ENCODE measurements at regions not wholly inside any gene's neighbourhood (a gene's known extent, or its start where the extent isn't known, plus 50 kb on each side); places are given as distances from the start of the nearest gene placed in this dataset.

DNA sequence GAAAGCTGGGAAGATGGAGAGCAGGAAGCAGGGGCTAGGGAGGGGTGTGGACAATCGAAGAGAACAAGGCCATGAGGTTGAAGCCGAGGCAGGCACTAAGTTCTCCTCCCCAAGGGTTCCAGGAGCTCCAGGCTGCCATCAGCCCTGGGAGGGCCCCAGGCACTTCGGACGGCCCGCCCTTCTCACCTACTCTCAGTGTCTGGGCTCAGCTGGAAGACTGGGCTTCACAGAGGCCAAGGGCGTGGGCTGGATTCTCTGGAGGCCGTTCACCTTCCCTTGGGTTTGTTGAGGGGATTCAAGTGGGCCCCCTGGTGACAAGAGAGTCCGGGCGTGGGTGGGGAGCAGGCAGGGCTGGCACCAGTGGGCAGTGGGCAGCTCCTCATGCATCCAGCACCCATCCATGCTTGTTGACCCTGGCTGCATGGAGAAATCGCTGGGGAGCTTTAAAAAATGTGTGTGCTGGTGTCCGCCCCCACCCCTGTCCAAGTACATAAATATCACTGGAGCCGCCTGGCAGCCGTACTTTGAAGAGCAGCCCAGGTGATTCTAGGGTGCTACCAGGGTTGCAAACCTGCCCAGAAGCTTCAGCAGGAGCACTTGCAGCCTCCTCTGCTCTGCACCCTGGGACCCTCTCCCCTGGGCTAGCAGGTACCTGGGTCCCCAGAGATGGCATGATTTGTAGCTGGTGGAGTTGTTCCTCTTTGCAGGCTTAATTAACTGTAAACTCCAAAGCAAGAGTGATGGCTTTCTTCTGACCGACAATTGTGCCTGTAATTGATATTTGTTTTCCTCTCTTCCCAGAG, 74.3 kb downstream of the RTL6 start:
- no peak for DNase-seq

- no peak for DNase-seq
These were observed 75.2 kb downstream of the RTL6 start for GRCh38 chr22:44422746-44423380.

DNA sequence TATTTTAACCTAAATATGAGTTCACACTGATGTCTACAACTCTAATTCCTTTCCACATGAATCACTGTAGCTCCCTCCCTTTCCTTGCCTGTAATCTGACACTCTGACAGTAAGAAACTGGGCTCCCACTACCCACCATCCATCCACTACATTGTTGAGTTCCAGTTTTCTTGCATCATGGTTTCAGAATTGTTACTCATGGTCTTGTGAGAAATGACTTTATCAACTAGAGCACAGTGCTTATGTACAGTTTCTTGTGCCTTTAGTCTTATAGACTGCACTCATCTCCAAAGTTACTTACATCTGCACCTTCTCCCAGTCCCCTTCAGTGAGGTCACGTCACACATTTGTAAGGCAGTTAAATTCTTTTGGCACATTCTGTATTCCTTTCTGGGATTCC, 78.6 kb downstream of the RTL6 start:
- DNase-seq: no peak

- no peak for DNase-seq
These were observed 84.8 kb downstream of the RTL6 start for GRCh38 chr22:44413211-44413610.

DNA sequence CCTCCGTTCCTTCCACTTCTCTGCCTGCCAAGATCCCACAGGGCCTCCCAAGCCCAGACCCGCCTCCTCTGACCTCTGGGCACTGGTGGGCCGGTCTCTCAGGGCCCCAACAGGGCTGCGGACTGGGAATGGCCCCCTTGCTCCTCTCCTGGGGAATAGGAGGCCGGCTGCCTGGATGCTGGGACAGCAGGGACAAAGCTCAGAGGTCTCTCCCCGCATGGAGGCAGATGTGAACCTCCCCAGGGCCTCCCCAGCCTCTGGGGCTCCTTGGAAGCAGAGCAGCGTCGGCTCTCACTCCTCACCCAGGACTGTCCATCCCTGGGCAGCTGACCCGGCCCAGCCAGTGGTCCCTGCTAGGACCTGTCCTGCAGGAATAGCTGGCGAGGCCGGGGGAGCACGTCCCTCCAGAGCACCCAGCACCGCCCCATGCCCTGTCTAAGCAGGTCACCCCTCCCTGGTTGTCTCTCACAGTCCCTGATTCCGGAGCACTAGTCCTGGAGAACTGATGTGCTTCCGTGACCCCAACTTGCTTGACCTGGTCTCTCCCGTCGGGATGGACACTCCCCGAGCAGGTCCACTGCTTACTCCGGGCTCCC, 85.8 kb downstream of the RTL6 start:
- DNase-seq: no peak

GRCh38 chr22:44411226-44412135, 86.6 kb downstream of the RTL6 start:
- no peak for DNase-seq

DNA sequence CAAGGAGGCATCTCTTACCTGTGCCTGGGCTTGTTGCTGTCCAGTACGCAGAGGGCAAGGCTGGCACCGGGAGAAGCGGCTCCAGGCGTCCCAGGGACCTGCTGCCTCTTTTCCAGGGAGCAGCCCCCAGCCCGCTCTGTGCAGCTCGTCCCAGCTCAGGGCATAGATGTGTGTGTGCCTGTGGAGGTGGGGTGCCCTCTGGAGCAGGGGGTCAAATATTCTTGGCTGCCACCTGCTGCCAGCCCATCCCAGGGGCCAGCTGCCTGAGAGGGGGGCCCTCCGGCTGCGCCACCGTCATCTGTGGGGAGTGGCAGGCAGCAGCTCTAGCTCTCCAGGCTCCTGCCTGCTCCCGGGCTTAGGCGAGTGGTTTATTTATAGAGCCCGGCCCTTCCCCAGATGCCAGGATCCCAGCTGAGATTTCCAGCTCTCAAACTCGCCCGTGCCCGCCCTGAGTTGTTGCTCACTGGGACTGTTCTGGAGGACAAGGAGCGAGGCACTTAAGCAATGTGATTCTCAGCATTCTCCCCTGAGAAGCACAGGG, 87.5 kb downstream of the RTL6 start:
- no peak for DNase-seq

GRCh38 chr22:44409974-44410316, 88.1 kb downstream of the RTL6 start:
- no peak for DNase-seq

- no peak for DNase-seq
These were observed 88.6 kb downstream of the RTL6 start for GRCh38 chr22:44409211-44409973.

DNA sequence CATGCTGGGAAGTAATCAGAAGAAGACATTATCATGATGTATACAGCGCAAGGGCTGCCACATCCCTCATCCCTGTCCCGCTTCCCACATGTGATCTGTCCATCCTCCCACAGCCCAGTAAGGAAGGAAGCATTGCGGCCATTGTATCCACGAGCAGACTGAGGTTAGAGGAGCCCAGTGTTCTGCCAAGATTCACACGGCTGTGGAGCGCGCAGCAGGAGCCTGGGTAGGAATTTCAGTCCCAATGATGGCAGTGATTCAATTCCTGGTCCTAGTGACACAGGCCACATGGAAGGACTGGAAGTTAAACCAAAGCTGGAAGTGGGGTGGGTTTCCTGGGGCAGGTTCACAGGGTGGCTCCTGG, 89.2 kb downstream of the RTL6 start:
- no peak for DNase-seq

DNA sequence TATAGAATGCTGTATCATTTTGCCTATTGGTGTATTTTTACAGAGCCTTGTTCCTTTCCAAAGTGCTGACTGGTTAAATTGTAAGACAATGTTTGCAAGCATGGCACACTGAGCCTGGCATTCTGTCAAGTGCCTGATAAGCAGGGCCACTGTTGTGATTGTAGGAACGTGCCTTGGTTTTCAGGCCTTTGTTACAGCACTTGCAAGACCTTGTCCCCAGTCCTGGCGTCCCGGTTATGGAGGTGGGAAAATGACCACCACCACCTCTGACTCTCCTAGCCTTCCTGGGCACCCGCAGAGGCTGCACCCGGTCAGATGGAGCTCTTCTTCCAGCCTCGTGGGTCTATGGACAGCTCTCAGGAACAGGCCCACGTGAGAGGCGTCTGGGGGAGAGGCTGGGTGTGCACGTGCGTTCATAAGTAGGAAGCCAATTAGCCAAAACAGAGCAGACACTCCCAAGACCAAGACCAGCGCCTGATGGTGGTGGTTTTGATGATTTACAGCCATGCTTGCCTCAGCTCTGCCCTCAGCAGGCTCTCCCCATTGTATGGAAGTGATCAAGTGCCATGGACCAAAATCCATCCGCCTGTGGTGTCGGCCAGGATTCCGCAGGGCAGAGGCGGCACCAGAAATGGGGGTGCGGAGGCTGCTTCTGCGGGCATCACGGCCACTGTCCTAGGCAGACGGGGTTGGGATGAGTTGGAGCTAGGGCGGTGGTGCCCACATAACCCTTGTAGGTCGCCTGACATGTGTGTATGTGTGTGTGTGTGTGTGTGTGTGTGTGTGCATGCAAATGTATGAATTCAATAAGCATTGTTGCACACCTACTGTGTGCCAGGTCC, 89.8 kb downstream of the RTL6 start:
- DNase-seq: no peak

DNA sequence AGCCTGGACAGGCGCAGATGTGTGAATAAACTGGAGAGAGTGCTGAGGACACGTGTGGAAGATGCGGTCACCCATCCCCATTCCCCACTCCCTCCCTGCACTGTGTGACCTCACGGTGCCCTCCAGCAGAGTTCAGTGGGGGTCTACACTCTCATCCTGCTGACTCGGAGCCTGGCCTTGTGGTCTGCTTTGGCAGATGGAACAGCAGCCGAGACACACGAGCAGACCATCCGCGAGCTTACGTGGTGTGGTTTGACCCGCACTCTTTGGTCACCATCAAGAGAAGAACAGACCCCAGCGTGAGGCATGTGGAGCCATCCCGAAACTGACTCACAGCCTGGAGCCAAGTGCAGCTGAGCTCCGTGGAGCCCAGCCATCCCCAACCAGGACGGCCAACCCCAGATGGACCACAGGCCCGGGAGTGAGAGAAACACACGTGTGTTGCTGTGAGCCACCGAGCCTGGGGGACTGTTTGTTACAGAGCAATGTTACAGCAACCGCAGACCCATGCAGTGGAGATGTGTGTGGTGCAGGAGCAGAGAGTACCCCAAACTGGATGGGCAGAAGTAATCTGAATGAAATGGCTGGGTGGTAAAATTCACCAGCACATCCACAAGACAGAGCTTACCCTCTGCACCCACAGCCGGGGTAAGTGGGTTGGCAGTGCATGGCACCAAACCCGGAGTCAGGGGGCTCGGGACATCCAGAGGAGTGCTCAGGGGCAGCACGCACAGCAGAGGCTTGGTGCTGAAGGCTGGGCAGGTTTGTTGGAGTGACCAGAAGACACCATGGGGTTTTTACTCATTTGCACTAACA, 90.7 kb downstream of the RTL6 start:
- DNase-seq: no peak

GRCh38 chr22:44406341-44407170, 91.5 kb downstream of the RTL6 start:
- no peak for DNase-seq

DNA sequence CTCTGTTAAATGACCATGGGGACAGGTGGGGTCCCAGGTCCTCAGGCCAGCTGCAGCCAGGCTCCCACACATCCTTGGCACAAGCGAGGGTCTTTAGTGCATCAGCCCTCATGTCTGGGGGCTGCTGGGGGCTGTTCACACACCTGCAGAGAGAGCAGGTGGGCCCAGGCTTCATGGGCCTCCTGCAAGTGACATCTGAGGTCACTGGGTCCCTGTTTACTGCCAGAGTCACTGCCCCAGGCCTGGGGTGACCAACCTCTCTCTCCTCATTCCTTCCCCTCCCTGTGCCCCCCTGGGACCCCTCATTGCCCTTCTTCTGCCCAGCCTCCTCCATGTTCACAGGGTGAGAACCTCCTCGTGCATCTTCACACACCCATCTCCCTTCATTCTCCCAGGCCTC, 92.4 kb downstream of the RTL6 start:
- DNase-seq: no peak

DNA sequence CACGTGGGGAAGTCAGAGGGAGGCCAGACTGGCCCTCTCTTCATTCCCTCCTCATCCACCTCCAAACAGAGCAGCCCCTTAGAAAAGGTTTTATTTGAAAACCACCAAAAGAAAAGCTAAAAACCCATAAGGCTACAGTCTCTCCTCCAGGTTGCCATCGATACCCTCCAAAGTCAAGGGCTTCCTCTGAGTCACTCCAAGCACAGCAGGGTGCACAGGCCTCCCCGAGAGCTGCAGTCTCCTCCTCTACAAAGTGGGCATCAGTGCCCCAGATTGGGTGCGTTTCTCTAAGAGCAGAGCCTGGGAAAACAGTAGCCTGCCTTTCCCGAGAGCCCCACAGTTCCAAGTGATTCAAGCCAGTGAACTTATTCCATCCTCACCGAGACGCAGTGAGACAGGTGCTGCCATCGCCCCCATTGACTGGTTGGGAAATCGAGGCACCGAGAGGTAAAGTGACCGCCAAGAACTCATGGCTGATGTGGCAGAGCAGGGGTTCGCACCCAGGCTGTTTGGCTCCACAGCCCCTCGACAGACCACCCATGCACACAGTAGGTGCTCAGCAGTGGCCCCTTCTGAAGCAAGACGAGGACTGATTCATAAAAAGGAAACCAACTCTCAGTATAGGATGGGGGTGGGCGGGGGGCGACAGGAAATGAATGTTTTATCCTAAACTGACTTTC, 91.7 kb upstream of the SHISAL1 start:
- DNase-seq: no peak

- no peak for DNase-seq
These were observed 91.0 kb upstream of the SHISAL1 start for GRCh38 chr22:44403602-44404329.

DNA sequence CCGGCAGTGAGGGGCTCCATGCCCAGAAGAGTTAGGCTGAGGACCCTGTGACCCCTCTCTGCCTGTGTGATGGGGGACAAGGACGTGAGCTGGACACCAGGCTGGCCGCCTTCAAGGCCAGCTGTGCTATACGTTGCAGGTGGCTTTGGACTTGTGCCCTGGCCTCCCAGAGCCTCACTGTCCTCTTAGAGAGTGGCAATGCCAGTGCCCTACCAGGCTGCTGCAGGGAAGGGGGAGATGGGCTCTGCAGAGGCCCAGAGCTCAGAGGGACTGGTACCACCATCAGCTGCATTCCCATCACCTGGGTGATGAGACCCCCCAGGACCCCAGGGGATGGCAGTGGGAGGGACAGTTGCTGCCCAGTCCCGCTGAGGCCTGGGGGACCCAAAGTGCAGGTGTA, 90.4 kb upstream of the SHISAL1 start:
- no peak for DNase-seq
